Pancreas (tissue), 10 donors: ENCODE measurements at regions not wholly inside any gene's neighbourhood (a gene's known extent, or its start where the extent isn't known, plus 50 kb on each side); places are given as distances from the start of the nearest gene placed in this dataset.
"Not testable (repeated sequence)": the region's sequence is repeated elsewhere in the genome, so short reads cannot be mapped to it uniquely, and the experiment has no call there.

Experiments used
- ATAC-seq, 4 donors: fragments of 200-7000 bp; cut with Tn5 transposase; one replicate each; pipeline versions ENCODE4 v1.8.0 to v1.9.1; 2020; ENCODE audit warnings: mild to moderate bottlenecking in 4 of 4, moderate library complexity in 4 of 4
- DNase-seq, 6 donors: peaks; one replicate each; pipeline ENCODE4 v3.0.0-alpha.2; 2020
- FAIRE-seq: peaks from 2 replicates; lab custom pipeline; 2012; peaks lifted over from hg19 to GRCh38; lab: Jason Lieb, UNC
- H3K27ac ChIP-seq, 4 donors: fragments of 200-600 bp; sonication (generic); 1 replicate in 3 of 4; 2 replicates in 1 of 4; pipeline versions ENCODE4 v1.5.0 to v1.8.0; 2020
- H3K27me3 ChIP-seq, 4 donors: fragments of 200-600 bp; one replicate each; pipeline ENCODE4 v1.8.0; 2021
- H3K36me3 ChIP-seq, 3 donors: fragments of 200-600 bp; sonication (generic) in 1 of 3; one replicate each; pipeline versions ENCODE4 v1.5.0 to v1.8.0; 2020 to 2021
- H3K4me1 ChIP-seq, 3 donors: fragments of 200-600 bp; one replicate each; pipeline ENCODE4 v1.8.0; 2021
- H3K4me3 ChIP-seq, 4 donors: fragments of 200-600 bp; sonication (generic) in 2 of 4; one replicate each; pipeline versions ENCODE4 v1.5.0 to v1.8.0; 2020 to 2021
- H3K9me3 ChIP-seq, 4 donors: fragments of 200-600 bp; one replicate each; pipeline ENCODE4 v1.8.0; 2021
- CTCF ChIP-seq, 4 donors: fragments of 200-600 bp; sonication (generic) in 3 of 4; IDR thresholded peaks; one replicate each; pipeline versions ENCODE4 v1.5.0 to v1.8.0; 2021; ENCODE audit warnings: antibody characterized with exemption in 4 of 4
- WGBS, 2 donors: extraction: QIAGEN DNeasy Blood & Tissue Kit; methylation state at CpG; one replicate each; pipeline ENCODE4 v1.1.7; 2013; 5-methylcytosine and 5-hydroxymethylcytosine counted together
- intact Hi-C, 3 donors: fragments of 100-400 bp; cut with DNase I; formaldehyde crosslinking; loops; one replicate each; pipeline versions ENCODE4 v1.11.1 to v1.14.2; 2022
- donor health status: healthy with polysubstance abuse.
- donor health status: DM: no; HTN: no; CAD: no; lungs with moderate emphysema.
- donor health status: DM: no; HTN: no; CAD: no.
- donor health status: control.
- donor health status: control.
- donor health status: Bipolar disorder and iron deficiency.
- donor health status: DM: yes; HTN: yes; CAD: no.
- donor health status: DM: no; HTN: no; CAD: no.
- donor health status: DM: no; HTN: no; CAD: no.
- donor health status: DM: yes; HTN: yes; CAD: no.

GRCh38 chr2:16088035-16088801 is 147.9 kb downstream of the MYCN start:
- ATAC-seq = no peak
- Histone ChIP-seq H3K9me3 (no peaks in the 10 kb centered on the region), H3K27ac (no peak overlapping the region), H3K4me1 (no peaks in the 10 kb centered on the region), H3K27me3 (no peaks in the 10 kb centered on the region), H3K4me3 (no peak overlapping the region), H3K36me3 (no peaks in the 10 kb centered on the region)
- FAIRE-seq = no peak
- no peak for DNase-seq
- 73% methylated on average over 10 of the region's 10 CpGs for WGBS, 2 donors
- no peak for TF ChIP-seq CTCF (IDR thresholded peaks at IDR 0.05)
- intact Hi-C loops = no loop called here

DNA sequence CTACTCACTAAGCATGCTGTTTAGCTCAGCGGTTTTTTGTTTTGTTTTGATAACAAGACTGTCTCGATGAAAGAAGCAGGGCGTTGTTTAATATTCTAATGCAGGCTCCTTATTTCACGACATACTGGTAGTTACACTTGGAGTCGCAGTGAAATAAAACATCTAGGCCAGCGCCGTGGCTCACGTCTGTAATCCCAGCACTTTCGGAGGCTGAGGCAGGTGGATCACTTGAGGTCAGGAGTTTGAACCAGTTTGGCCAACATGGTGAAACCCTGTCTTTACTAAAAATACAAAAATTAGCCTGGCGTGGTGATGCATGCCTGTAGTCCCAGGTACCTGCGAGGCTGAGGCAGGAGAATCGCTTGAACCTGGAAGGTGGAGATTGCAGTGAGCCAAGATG is 145.8 kb downstream of the MYCN start:
- intact Hi-C loops, H3K4me1 ChIP-seq, H3K27ac ChIP-seq, H3K27me3 ChIP-seq, DNase-seq, H3K36me3 ChIP-seq, FAIRE-seq, ATAC-seq, H3K4me3 ChIP-seq, H3K9me3 ChIP-seq: not testable (repeated sequence)
- 83 to 89% methylated on average over 12 of the region's 12 CpGs for WGBS, 2 donors

DNA sequence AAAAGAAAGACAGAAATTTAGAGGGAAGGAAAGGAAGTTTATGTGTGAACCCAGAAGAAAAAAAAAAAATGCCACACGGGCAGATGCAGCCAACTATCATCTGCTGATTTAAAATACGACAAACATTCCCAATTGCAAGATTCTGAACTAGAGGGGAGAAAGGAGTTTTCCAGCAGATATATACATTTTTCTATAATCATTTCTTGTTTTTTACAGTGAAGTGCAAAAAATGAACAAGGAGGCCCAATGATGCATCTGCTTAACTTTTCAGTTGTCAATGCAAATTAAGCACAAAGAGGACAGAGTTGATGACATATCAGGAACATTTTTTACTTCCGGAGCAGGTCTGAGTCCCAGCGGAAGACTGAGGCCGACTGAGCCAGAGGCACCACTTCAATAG is 144.7 kb downstream of the MYCN start:
- Histone ChIP-seq H3K36me3 (no peaks in the 10 kb centered on the region), H3K27ac (no peak overlapping the region), H3K9me3 (no peaks in the 10 kb centered on the region), H3K4me1 (no peaks in the 10 kb centered on the region), H3K27me3 (no peaks in the 10 kb centered on the region), H3K4me3 (no peak overlapping the region)
- ATAC-seq = no peak
- intact Hi-C loops = no loop called here
- TF ChIP-seq CTCF (IDR thresholded peaks at IDR 0.05) = no peak
- 84 to 89% methylated on average over 5 of the region's 5 CpGs for whole genome bisulfite sequencing, 2 donors
- no peak for FAIRE-seq
- DNase-seq = no peak

DNA sequence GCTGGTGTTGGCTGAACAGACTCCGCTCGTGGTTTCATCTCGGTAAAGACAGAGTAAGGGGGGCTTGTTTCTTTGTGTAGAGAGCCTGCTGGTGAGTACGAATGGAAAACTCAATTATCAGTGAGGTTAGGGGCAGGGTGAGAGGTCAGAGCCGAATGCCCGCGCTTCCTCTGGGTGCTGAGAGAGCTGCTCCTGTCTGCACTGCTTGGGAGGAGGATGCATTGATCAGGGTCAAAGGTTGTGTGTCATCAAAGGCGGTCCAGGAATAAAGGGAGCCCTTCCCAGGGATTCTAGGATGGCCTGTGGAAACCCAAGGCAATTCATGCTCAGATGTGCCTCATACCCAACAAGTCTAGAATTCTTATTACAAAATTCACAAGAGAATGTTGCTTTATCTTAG is 143.9 kb downstream of the MYCN start:
- intact Hi-C loops = no loop called here
- FAIRE-seq = no peak
- no peak for DNase-seq
- H3K36me3 ChIP-seq = no peaks in the 10 kb centered on the region
- H3K27me3 ChIP-seq = no peaks in the 10 kb centered on the region
- no peak for TF ChIP-seq CTCF (IDR thresholded peaks at IDR 0.05)
- H3K27ac ChIP-seq = no peak overlapping the region
- ATAC-seq = no peak
- WGBS, 2 donors = 64 to 67% methylated on average over 8 of the region's 8 CpGs
- H3K9me3 ChIP-seq = no peaks in the 10 kb centered on the region
- H3K4me3 ChIP-seq = no peak overlapping the region
- H3K4me1 ChIP-seq = no peaks in the 10 kb centered on the region

DNA sequence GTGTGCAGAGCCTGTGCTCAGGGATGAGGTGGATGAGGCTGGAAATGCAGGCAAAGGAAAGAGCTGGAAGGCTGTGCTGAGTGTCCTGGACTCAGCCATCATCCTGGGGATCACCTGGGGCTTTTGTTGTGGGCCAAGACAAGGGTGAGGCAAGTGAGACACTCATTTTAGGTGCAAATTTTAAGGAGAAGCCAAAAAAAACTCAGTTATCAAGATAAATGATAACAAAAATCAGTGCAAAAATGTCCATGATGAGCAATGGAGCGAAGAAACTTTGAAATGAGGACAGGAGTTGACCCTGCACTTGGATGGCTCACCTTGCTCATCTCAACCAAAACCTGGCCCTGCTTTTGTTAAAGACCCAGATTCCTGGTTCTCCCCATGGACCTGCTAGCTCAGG is 141.9 kb downstream of the MYCN start:
- Histone ChIP-seq H3K4me1 (no peaks in the 10 kb centered on the region), H3K36me3 (no peaks in the 10 kb centered on the region), H3K9me3 (no peaks in the 10 kb centered on the region), H3K4me3 (no peak overlapping the region), H3K27ac (no peak overlapping the region), H3K27me3 (no peaks in the 10 kb centered on the region)
- FAIRE-seq (no peak), DNase-seq (no peak), ATAC-seq (no peak)
- TF ChIP-seq CTCF (IDR thresholded peaks at IDR 0.05) = no peak
- intact Hi-C loops = no loop called here
- WGBS, 2 donors = 91 to 100% methylated on average over 1 of the region's 1 CpG
